Stimulated activated CD4-positive, alpha-beta T cell treated with anti-CD3 and anti-CD28 coated beads, Interleukin-12 subunit alpha, Interleukin-12 subunit beta, amount 100 ng/mL, for 24 hours (primary cell): ENCODE measurements at regions not wholly inside any gene's neighbourhood (a gene's known extent, or its start where the extent isn't known, plus 50 kb on each side); places are given as distances from the start of the nearest gene placed in this dataset.

Source experiments
- DNase-seq, 2 experiments: peaks; one replicate each; pipeline ENCODE4 v3.0.0-alpha.2; 2020; ENCODE audit warnings: low read depth in 2 of 2

DNA sequence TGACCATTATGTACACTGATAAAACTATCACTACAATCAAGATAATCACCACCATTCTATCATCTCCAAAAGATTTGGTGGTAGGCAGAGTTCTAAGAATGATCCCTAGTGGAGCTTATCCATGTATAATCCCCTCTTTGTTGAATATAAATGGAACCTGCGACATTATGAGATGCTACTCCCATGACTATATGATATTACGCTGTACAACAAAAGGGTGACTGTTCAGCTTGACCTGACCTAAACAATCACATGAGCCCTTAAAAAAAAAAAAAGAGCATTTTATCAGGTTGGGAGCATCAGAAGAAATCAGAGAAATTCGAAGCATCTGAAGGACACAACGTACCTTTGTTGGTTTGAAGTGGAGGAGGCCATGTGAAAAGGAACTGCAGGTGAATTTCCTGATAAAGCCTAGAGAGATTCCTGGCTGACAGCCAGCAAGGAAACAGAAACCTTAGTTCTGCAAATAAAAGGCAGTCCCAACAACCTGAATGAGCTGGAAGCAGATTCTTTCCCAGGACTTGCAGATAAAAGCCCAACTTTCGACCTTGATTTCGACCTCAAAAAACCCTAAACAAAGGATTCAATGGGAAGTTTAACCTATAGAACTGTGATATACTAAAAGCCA lies 270.7 kb downstream of the ADRA2A start:
- DNase-seq = no peak

DNA sequence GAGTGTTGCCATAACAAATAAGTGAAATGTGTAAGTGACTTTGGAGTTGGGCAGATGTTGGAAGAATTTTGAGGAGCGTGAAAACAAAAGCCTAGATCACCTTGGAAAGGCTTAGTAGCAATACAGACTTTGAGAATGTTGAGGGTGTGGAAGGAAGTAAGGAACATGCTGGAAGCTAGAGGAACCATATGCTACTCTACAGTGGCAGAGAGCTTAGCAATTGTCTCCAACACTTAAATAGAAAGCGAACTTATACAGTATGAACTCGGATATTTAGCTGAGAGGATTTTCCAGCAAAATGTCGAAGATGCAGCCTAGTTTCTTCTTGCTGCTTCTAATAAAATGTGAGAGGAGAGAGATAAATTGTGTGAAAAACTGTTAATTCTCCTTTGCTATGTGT lies 271.2 kb downstream of the ADRA2A start:
- DNase-seq = no peak

DNA sequence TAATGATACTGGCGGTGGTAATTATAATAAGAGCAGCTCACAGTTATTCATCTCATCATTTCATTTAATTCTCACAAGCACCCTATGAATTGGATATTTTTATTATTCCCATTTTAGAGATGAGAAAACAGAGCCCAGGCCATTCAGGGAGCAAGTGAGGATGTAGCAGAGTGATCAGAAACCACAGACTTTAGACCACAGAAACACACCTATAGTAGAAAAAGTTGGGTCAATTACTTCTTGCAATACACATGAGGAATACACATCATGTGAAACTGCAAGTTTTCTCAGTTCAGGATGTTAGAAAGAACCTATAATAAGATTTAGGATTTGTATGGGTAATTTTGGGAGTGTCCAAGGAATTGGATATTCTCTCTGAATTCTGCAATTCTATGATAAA lies 278.0 kb downstream of the ADRA2A start:
- DNase-seq = no peak

DNA sequence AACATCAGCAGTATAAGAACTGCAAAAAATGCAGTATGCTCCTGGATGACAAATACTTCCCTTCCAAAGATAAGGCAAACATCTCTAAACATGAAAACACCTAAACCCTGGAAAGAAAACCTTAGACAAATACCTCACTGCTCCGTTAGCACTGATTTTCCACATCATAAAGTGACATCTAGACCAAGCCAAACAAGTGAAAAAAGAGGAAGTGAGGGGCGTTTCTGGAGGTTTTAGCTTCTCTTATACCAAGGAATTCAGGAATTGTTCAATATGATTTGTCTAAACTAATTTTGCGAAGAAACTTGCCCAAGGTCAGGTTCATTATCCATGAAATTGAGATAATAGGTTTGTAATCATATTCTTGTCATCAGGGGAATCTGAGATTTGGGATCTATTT lies 279.7 kb downstream of the ADRA2A start:
- DNase-seq = no peak

DNA sequence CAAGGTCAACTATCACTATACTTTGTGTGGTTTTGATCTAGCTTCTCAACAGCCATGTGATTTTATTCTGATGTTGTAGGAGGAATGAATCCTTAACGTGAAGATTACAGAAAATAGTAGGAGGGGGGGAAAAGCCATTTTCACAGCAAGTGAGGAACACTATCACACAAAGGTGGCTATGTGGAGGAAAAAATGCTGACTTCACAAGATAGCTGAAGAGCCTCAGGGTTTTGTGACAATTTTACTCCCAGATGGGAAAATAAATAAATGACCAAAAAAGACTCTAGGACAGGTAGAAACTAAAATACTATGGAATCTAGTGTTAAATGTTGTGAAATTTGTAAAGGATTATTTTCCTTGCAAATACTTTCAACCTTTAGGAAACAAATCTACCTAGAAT lies 281.0 kb downstream of the ADRA2A start:
- no peak for DNase-seq

DNA sequence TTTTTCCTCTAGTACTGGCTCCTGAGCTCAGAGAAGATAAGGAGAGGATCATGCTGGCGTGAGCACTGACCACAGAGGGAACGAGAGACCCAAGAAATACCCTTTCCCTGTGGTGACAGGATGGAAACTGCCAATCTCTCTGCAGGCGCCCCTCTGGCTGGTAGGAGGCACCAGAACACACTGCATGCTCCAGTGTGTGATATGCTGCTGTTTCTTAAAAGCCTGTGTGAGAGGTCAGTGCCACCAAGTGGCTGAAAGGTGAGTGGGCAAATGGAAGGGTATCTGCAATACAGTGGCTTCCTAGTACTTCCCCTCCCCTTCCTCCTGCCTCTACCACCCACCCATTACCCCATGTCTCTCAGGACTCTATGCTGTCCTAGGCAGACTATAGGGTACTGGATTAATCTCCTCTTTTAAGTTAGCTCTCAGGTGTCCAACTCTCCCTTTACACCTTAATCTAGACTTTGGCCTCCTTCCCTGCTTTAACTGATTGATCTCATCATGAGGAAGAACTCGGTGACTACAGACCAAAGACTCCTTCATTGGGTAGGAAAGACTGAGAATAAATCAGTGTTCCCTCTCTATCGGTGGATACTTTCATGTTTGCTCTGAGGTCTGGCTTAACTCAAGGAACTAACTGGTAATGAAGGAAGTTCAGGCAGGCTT lies 283.6 kb downstream of the ADRA2A start:
- DNase-seq = no peak

DNA sequence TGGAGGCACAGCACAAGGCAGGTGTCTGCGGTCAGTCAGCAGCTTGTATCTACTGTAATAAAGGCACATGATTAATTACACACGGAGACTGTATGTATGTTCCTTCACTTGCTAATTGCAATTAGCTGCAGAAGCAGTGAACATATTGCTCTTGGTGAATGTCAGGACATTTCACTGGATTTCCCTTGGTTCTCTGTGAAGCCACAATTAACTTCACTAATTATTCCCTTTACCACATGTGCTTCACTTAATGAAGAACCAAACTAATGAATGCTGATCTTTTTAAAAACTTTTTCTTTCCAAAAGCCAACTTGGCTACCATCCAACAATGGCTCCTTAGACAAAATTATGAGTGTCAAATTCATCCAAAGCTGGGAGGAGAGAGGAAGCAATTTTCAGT lies 290.7 kb downstream of the ADRA2A start:
- no peak for DNase-seq

DNA sequence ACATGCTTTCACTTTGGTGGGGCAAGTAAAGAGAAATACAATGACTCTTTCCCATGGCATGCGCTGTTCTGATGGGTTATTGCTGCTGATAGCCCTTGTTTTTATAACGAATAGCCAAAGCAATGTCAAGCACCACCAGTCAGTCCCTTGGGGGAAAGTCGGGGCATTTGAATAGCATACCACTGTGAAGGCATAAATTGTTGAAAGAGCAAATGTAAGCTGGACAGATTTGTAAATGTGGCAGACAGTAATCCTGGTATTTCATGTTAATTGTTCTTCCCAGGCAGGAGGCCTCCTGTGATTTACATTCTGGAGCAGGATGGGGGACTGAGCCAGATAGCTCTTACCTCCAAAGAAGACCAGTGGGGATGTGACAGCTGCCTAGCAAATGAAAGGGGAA lies 293.3 kb downstream of the ADRA2A start:
- DNase-seq = no peak

DNA sequence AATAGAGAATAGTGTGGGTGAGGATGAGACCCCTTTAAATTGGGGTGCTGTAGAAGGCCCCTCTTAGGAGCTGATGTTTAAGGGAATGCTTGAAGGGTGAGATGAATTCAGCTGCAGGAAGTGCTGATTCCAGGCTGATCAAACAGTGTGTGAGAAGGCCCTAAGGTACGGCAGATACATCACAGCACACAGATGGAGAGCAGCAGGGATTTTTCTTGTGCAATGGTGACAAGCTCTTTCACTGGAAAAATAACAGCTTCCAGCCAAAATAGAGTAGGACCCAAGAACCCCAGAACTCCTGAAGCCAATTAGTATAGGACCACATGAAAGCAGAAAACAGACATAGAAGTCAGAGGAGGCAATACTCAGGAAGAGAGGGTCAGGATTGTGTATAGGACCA lies 296.9 kb downstream of the ADRA2A start:
- no peak for DNase-seq

DNA sequence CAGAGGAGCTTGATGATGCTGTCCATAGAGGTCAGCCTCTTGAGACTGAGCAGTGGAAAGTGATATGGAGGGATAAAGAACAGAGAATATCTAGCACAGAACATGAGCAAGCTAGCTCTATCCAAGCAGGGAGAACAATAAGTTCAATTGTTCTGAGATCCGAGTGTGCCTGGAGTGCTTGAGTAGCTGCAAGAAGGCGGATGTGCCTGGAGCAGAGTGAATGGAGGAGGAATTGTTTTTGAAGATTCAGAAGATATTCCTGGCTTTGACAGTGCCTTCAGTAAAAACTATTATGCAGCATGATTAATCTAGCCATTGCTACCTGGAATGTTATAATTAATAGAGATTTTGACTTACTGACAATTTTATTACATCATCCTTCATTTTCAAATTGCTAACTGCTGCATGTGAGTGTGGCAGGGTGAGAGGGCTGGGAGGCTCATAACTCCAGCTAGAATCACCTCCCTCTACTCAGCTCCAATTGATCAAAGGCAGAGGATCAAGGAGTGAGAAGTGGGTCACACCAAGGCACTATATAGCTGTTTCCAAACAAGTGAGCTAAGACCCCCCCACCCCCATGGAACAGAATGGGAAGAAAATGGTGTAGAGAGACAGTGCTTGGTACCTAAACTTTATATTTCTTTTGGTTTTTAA lies 302.8 kb downstream of the ADRA2A start:
- no peak for DNase-seq

DNA sequence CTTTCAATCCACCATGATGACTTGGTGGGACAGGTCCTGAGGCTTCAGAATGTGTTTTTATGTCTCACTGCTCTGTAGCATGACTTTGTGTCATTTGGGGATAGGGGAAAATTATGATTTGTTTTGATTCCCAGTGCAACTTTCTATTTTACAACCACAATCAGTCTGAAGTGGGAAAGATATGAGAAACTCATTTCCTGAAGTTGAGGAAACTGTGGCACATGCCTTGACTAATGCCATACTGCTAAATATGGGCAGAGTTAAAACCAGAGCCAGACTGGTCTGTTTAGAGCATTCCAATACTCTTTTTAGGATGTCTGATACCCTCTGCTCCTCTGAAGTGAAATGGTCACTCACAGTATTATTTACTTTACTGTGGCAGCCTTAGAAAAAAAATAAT lies 307.7 kb downstream of the ADRA2A start:
- no peak for DNase-seq

DNA sequence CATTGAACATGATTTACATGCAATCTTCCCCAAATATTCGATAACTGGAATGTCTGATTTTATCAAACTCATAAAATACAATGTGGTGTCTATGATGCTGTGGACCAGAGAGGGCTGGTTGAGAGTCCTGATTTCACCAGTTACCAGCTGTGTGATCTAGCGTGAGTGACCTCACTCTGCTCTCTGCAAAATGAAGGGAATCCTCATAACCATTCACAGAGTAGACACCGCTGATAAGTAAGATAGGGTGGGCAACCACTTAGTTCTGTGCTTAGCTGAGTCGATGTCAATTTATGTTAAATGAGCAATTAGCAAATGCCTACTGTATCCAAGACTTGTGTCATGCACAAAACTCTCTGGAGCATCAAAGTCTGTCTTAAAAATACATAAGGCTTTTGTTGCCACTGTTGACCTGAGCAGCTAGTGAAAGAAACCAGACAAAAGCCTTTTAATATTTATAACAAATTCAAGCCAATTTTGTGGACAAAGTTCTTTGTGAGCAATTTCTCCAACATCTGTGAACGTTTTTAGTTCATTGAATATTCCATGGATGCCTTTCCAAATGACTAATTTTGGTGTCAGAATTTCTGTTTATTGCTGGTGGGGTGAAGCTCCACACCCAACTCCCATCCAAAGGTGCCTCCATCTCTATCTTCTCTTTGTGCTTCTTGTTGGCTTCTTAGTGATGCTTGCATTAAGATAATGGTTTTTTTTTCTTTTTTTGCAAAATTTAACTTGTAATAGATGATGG lies 314.2 kb downstream of the ADRA2A start:
- DNase-seq = no peak

DNA sequence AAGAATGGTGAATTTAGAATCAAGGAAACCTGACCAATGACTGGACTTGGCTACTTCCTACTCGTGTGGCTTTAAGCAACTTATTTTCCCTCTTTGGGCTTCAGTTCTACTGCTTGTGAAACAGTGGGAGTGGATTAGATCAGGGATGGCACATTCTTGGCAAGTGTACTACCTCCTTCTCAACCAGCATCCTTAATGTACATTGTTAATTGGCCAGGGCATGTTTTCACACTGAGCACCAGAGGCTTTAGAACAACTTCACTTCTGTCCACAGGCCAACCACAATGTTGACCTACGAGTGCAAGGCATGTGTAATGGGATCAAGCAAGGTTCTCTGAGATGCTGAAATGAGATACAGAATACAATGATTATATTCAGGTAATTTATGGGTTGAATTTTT lies 315.3 kb downstream of the ADRA2A start:
- DNase-seq = no peak

DNA sequence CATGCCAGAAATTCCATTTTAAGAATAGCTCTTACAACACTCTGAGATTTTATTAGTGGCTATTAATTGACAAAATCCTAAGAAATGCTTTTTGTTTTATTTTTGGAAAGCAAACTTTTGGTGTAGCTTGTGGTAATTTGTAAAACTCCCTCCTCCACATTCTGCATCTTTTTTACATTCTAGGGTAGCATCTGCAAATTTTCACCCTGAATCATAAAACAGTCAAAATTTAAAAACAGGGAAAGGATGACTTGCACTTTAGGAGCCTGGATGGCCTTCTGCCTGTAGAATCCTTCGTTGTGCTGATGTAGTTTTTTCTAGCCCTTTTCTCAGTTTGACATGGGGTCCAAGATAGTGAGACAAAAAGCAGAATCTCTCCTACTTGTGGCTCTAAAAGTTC lies 316.1 kb downstream of the ADRA2A start:
- no peak for DNase-seq

DNA sequence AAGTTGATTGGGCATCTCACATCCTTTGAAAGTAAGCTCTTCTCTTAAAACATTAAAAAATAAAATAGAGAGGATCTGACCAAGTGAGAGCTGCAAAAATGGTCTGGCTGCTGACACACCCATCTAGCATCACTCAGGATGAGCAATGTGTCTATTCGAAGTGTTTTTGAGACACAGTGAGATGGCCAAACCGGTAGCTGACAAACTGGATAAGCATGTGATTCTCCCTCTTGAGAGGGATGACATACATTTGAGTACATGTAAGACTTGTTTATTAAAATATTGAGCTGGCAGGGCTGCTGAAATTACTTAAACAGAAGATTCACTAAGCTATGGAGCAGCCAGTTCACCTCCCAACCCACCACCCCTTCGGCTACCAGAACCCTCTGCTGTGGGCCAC lies 333.9 kb downstream of the ADRA2A start:
- no peak for DNase-seq

DNA sequence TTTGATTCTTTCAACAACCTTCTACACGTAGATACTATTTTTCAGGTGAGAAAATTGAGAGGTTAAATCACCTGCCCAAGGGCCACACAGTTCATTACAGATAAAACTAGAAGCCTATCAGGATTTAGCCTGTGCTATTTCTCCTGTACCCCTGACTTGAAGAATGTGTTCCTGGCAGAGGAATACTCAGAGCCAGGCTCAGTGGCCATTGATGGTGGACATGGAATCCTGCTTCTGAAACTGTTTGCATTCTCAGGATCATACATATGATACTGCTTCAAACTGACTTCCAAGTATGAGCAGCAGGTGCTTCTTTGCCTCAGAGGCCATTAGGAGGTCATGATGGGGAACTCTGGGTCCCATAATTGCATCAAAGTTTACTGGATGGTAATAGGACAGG lies 348.6 kb downstream of the ADRA2A start:
- no peak for DNase-seq

DNA sequence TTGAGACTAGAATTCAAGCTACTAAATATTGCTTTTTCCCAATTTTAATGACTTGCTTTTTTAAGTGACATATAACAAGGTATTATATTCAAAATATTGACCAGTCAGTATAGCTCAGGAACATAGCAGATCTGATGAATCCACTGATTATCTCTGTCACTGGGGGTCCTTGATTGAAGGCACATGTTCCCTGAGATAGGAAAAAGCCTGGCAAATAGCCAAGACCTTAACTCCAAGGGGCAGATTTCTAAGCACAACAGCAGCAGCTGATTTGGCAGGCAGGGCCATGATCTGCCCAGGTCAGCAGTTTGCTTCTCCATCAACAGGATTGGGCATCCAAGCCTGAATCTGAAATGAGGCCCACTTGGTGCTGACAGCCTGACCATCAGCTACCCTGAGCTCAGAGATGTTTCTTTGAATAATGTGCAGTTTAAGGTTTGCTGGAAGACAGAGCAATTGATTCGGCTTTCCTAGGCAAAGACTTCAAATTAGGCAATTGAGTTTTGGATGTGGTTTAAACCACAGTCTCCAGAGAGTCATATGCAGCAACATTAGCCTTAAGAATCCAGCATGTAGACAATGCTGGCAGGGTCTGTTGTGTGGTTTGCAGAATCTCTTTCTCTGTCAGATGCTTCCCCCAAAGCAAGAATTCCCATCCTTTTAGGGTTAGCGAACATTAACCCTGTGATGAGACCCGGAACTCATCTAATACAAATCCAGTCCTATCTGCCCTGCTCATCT lies 352.6 kb downstream of the ADRA2A start:
- no peak for DNase-seq

DNA sequence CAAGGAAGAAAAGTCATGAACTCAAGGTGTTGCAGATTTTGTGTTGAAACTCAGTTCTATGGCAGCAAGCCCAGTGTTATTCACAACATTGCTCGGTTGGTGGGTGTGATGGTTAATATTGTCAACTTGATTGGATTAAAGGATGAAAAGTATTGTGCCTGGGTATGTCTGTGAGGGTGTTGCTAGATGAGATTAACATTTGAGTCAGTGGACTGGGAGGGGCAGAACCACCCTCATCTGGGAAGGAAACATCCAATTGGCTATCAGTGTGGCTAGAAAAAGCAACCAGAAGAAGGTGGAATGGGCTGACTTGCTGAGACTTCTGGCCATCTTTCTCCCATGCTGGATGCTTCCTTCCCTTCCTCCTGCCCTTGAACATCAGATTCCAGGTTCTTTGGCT lies 353.2 kb downstream of the ADRA2A start:
- no peak for DNase-seq

DNA sequence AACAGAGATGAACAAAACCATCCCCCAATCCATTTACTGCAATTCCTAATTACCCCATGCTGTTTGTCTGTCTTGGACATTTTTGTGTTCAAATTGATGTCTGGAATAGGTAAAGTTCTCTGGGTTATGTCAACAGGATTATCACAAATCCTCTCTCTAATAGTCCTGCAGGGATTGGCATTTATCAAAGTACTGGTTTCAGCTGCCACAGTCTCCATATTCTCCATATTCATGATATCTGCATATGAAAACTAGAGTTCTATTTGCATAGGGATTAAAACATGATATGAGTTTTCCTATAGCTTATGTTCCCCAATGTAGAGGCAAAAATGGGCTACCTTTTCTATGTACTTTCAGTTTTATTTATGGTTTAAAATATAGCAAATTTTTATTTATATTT lies 355.8 kb downstream of the ADRA2A start:
- no peak for DNase-seq

DNA sequence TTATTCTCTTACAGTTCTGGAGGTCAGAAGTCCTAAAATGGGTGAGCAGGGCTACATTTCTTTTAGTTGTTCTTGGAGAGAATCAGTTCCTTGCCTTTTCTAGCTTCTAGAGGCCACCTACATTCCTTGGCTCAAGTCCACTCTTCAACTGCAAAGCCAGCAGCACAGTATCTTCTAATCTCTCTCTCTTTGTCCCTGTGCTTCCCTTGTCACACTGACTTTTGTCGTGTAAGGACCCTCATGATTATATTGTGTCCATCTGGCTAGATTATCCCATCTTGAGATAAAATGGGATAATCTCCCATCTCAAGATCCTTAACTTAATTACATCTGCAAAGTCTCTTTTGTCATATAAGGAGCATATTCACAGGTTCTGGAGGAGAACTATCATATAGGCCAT lies 359.0 kb downstream of the ADRA2A start:
- no peak for DNase-seq

DNA sequence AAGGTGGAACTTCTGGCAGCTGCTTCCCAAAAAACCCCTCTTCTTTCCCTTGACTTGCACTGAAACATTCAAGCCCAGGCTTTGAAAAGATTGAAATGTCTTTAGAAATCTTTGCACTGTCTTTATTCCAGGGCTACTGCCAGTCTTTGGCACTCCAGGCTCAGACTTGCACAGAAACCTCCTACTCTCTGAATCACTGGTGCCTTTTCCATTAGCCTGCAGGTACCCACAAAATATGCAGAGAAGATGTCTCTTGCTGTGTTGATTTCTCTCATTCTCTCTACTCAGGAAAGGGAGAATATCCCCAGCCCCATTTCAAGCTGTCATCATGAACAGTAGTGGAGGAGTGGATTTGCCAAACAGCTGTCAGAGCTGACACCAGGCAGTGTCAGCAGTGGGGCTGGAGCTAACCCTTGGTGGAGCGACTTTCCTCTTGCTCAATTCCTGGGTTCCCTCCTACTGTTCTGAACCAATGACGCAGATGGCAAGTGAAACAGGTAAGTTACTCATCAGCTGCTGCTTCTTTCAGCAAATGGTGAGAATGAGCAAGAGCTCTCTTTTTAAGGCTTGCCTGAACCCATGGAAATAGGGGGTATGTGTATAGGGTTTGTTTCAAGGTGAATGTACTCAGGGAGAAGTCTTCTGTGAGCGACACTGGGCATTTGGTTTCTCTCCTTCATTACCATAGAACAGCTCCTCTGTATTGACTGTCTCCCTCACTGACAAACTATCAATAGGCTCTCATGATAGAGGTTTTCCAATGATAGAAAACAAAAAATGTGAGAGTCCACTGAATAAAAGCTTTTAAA lies 362.4 kb downstream of the ADRA2A start:
- no peak for DNase-seq
